Common myeloid progenitor, CD34-positive (primary cell): ENCODE measurements at regions not wholly inside any gene's neighbourhood (a gene's known extent, or its start where the extent isn't known, plus 50 kb on each side); places are given as distances from the start of the nearest gene placed in this dataset.
A peak's percentile ranks its signal among the peaks of the same experiment; 100 is the strongest.
"Not testable (repeated sequence)": the region's sequence is repeated elsewhere in the genome, so short reads cannot be mapped to it uniquely, and the experiment has no call there.

Source experiments
- CTCF ChIA-PET: fragments of 350-600 bp; sonication (Branson Sonifier 250); formaldehyde crosslinking; loops from one replicate; lab custom pipeline; 2021; ENCODE audit warnings: antibody characterized with exemption; lab: Charles Lee
- POLR2A ChIA-PET: fragments of 350-600 bp; sonication (Branson Sonifier 250); formaldehyde crosslinking; loops from one replicate; lab custom pipeline; 2021; ENCODE audit warnings: antibody characterized with exemption; lab: Charles Lee
- DNase-seq, 3 donors: peaks; one replicate each; pipeline versions ENCODE4 v3.0.0 to v3.0.0-alpha.2; 2013
- H3K27ac ChIP-seq, 2 experiments: 1 replicate in 1 of 2; 2 replicates in 1 of 2; pipeline ENCODE4 v1.7.0; 2013; ENCODE audit warnings: inconsistent platforms in 2 of 2, low read length in 2 of 2, mild to moderate bottlenecking in 2 of 2, low read depth in 1 of 2, moderate library complexity in 1 of 2; ENCODE audit not compliant: severe bottlenecking in 2 of 2, insufficient read depth in 1 of 2, poor library complexity in 1 of 2
- H3K27me3 ChIP-seq, 5 experiments: replicated peaks in 2 of 5; 1 replicate in 3 of 5; 2 replicates in 2 of 5; pipeline versions ENCODE4 v1.6.1 to v1.7.0; 2013; ENCODE audit warnings: low read length in 4 of 5, mild to moderate bottlenecking in 2 of 5, moderate library complexity in 2 of 5, inconsistent platforms in 1 of 5; ENCODE audit not compliant: insufficient read depth in 5 of 5, control insufficient read depth in 4 of 5
- H3K36me3 ChIP-seq, 4 experiments: 1 replicate in 2 of 4; 2 replicates in 2 of 4; pipeline versions ENCODE4 v1.6.1 to v1.7.0; 2013; ENCODE audit warnings: low read length in 3 of 4, control low read depth in 1 of 4, mild to moderate bottlenecking in 1 of 4; ENCODE audit not compliant: control insufficient read depth in 4 of 4, insufficient read depth in 4 of 4
- H3K4me1 ChIP-seq, 4 experiments: 1 replicate in 3 of 4; 2 replicates in 1 of 4; pipeline versions ENCODE4 v1.6.1 to v1.7.1; 2013; ENCODE audit warnings: low read length in 3 of 4, mild to moderate bottlenecking in 3 of 4, control low read depth in 1 of 4, inconsistent platforms in 1 of 4, moderate library complexity in 1 of 4; ENCODE audit not compliant: control insufficient read depth in 4 of 4, insufficient read depth in 4 of 4; ENCODE audit errors: control extremely low read depth in 1 of 4
- H3K4me3 ChIP-seq, 7 experiments: 1 replicate in 4 of 7; 2 replicates in 3 of 7; pipeline versions ENCODE4 v1.5.1 to v1.7.0; 2013; ENCODE audit warnings: mild to moderate bottlenecking in 7 of 7, low read length in 6 of 7, moderate library complexity in 6 of 7, inconsistent platforms in 2 of 7, low read depth in 2 of 7, control low read depth in 1 of 7; ENCODE audit not compliant: insufficient read depth in 4 of 7, control insufficient read depth in 1 of 7; ENCODE audit errors: extremely low read depth in 1 of 7
- H3K9me3 ChIP-seq, 5 experiments: 1 replicate in 4 of 5; 2 replicates in 1 of 5; pipeline versions ENCODE4 v1.6.1 to v1.7.1; 2013; ENCODE audit warnings: low read length in 4 of 5, mild to moderate bottlenecking in 2 of 5, inconsistent platforms in 1 of 5, low read depth in 1 of 5, moderate library complexity in 1 of 5; ENCODE audit not compliant: control insufficient read depth in 4 of 5, insufficient read depth in 2 of 5; ENCODE audit errors: control extremely low read depth in 1 of 5
- WGBS: methylation state at CpG from one replicate; pipeline ENCODE4 v1.1.5; 2013; ENCODE audit not compliant: insufficient coverage; 5-methylcytosine and 5-hydroxymethylcytosine counted together

- POLR2A ChIA-PET: no interaction called here
- Histone ChIP-seq H3K27ac (no peak overlapping the region), H3K36me3 (no peaks in the 10 kb centered on the region), H3K4me1 (peaks cover 0 to 6% (median 0%) of the 10 kb centered on the region in 4 experiments), H3K4me3 (no peak overlapping the region), H3K9me3 (peaks cover 0 to 9% (median 3%) of the 10 kb centered on the region in 5 experiments), H3K27me3 (peaks cover 0 to 2% (median 0%) of the 10 kb centered on the region in 5 experiments)
- DNase-seq: no peak
- 100% methylated on average over 3 of the region's 7 CpGs for WGBS
- CTCF ChIA-PET: interaction anchor here (1.0 to 1.6 kb wide), 3 partner anchors 12 to 25 kb away, joined by 3 to 4 read pairs (median 4); no protein-coding TSS in a partner anchor
Measured at GRCh38 chr15:66886686-66887273, 178.6 kb upstream of the SMAD3 start.

- POLR2A ChIA-PET: not testable (repeated sequence)
Measured at GRCh38 chr15:66889298-66889697, 176.1 kb upstream of the SMAD3 start.

GRCh38 chr15:66891776-66892175 lies 173.6 kb upstream of the SMAD3 start:
- peaks cover 0 to 23% (median 2%) of the 10 kb centered on the region in 4 experiments for H3K4me1 ChIP-seq
- H3K4me3 ChIP-seq: no peak overlapping the region
- ChIA-PET POLR2A (interaction anchor here (0.6 to 0.7 kb wide), 2 partner anchors 15 to 38 kb away, joined by 3 to 4 read pairs; no protein-coding TSS in a partner anchor), CTCF (interaction anchor here (1.4 to 1.7 kb wide), 2 partner anchors 11 kb away, joined by 4 to 5 read pairs; no protein-coding TSS in a partner anchor)
- peaks cover 0 to 7% (median 3%) of the 10 kb centered on the region in 5 experiments for H3K9me3 ChIP-seq
- WGBS: no CpG with 5 or more reads among the region's 2 CpGs
- peak; percentile 38 to 88 (median 73) for DNase-seq
- no peak overlapping the region for H3K27ac ChIP-seq
- H3K36me3 ChIP-seq: no peaks in the 10 kb centered on the region
- no peaks in the 10 kb centered on the region for H3K27me3 ChIP-seq

More at GRCh38 chr15:66889298-66889697, 176.1 kb upstream of the SMAD3 start:
- H3K9me3 ChIP-seq, H3K4me3 ChIP-seq, H3K36me3 ChIP-seq, H3K27ac ChIP-seq, H3K27me3 ChIP-seq: not testable (repeated sequence)
- DNase-seq: peak in 1 of 3 donors; percentile 19
- CTCF ChIA-PET: interaction anchor here (1.5 kb wide), 1 partner anchor 9 kb away, joined by 3 read pairs; no protein-coding TSS in a partner anchor
- peaks cover 0 to 21% (median under 1%) of the 10 kb centered on the region in 4 experiments for H3K4me1 ChIP-seq

- no peak for DNase-seq
- Histone ChIP-seq H3K27me3 (no peaks in the 10 kb centered on the region), H3K27ac (no peak overlapping the region), H3K36me3 (no peaks in the 10 kb centered on the region), H3K9me3 (peaks cover 0 to 7% (median 0%) of the 10 kb centered on the region in 5 experiments), H3K4me3 (no peak overlapping the region), H3K4me1 (peaks cover 0 to 25% (median 4%) of the 10 kb centered on the region in 4 experiments)
- 56% methylated on average over 1 of the region's 4 CpGs for WGBS
- ChIA-PET CTCF (interaction anchor here (1.0 kb wide), 1 partner anchor 15 kb away, joined by 5 read pairs; no protein-coding TSS in a partner anchor), POLR2A (no interaction called here)
Measured at GRCh38 chr15:66893294-66893693, 172.1 kb upstream of the SMAD3 start.

- H3K9me3 ChIP-seq: peaks cover 0 to 3% (median 0%) of the 10 kb centered on the region in 5 experiments
- POLR2A ChIA-PET: no interaction called here
- WGBS: 96% methylated on average over 3 of the region's 5 CpGs
Measured at GRCh38 chr15:66894363-66894762, 171.0 kb upstream of the SMAD3 start.

GRCh38 chr15:66894986-66895780 lies 170.2 kb upstream of the SMAD3 start:
- ChIA-PET POLR2A (no interaction called here), CTCF (interaction anchor here (1.6 kb wide), 1 partner anchor 51 kb away, joined by 6 read pairs; no protein-coding TSS in a partner anchor)
- H3K36me3 ChIP-seq: no peaks in the 10 kb centered on the region
- WGBS: 84% methylated on average over 4 of the region's 4 CpGs
- no peak overlapping the region for H3K27ac ChIP-seq
- no peaks in the 10 kb centered on the region for H3K9me3 ChIP-seq
- peaks cover 0 to 25% (median 6%) of the 10 kb centered on the region in 4 experiments for H3K4me1 ChIP-seq
- no peak overlapping the region for H3K4me3 ChIP-seq
- DNase-seq: no peak
- no peaks in the 10 kb centered on the region for H3K27me3 ChIP-seq

More at GRCh38 chr15:66894363-66894762, 171.0 kb upstream of the SMAD3 start:
- H3K4me1 ChIP-seq: peaks cover 0 to 25% (median 6%) of the 10 kb centered on the region in 4 experiments
- no peak for DNase-seq
- H3K4me3 ChIP-seq: no peak overlapping the region
- H3K27me3 ChIP-seq: no peaks in the 10 kb centered on the region
- no peaks in the 10 kb centered on the region for H3K36me3 ChIP-seq
- CTCF ChIA-PET: no interaction called here
- no peak overlapping the region for H3K27ac ChIP-seq
